Astrocyte (in vitro differentiated cells and primary cell): ENCODE measurements at regions not wholly inside any gene's neighbourhood (a gene's known extent, or its start where the extent isn't known, plus 50 kb on each side); places are given as distances from the start of the nearest gene placed in this dataset.

Experiments used
- DNase-seq: peaks from one replicate; pipeline ENCODE4 v3.0.0-alpha.2; 2010; ENCODE audit warnings: low read depth
- FAIRE-seq: peaks from 2 replicates; lab custom pipeline; 2011; peaks lifted over from hg19 to GRCh38; lab: Jason Lieb, UNC
- H2AFZ ChIP-seq: 2 replicates; pipeline ENCODE4 v1.6.0; 2012; ENCODE audit warnings: low read depth, low read length, inconsistent platforms
- H3K27ac ChIP-seq: 2 replicates; pipeline ENCODE4 v1.5.1; 2011; ENCODE audit warnings: low read depth, low read length, inconsistent platforms
- H3K27me3 ChIP-seq: 2 replicates; pipeline ENCODE4 v1.6.0; 2011; ENCODE audit warnings: low read length, inconsistent platforms; ENCODE audit not compliant: insufficient read depth
- H3K36me3 ChIP-seq: 2 replicates; pipeline ENCODE4 v1.5.1; 2011; ENCODE audit warnings: low read length, inconsistent platforms; ENCODE audit not compliant: insufficient read depth
- H3K4me1 ChIP-seq: 2 replicates; pipeline ENCODE4 v1.5.1; 2011; ENCODE audit warnings: low read length, inconsistent platforms; ENCODE audit not compliant: insufficient read depth
- H3K4me2 ChIP-seq: 2 replicates; pipeline ENCODE4 v1.6.0; 2012; ENCODE audit warnings: low read length, inconsistent platforms
- H3K4me3 ChIP-seq: 2 replicates; pipeline ENCODE4 v1.5.1; 2011; ENCODE audit warnings: low read depth, mild to moderate bottlenecking, low read length, inconsistent platforms; ENCODE audit not compliant: insufficient read depth
- H3K79me2 ChIP-seq: 2 replicates; pipeline ENCODE4 v1.6.0; 2012; ENCODE audit warnings: mild to moderate bottlenecking, low read length, inconsistent platforms; ENCODE audit not compliant: insufficient read depth
- H3K9ac ChIP-seq: 2 replicates; pipeline ENCODE4 v1.6.0; 2012; ENCODE audit warnings: mild to moderate bottlenecking, low read length, inconsistent platforms
- H3K9me3 ChIP-seq: 2 replicates; pipeline ENCODE4 v1.5.1; 2012; ENCODE audit warnings: low read depth, mild to moderate bottlenecking, low read length, inconsistent platforms; ENCODE audit not compliant: insufficient read depth
- H4K20me1 ChIP-seq: 2 replicates; pipeline ENCODE4 v1.6.0; 2012; ENCODE audit warnings: low read length, inconsistent platforms; ENCODE audit not compliant: insufficient read depth
- H3K27ac Mint-ChIP-seq: one replicate; pipeline ENCODE4 v1.8.0; 2021; ENCODE audit warnings: mild to moderate bottlenecking, mixed read lengths; ENCODE audit not compliant: unreplicated experiment
- H3K27me3 Mint-ChIP-seq: one replicate; pipeline ENCODE4 v1.8.0; 2021; ENCODE audit warnings: low read depth, mixed read lengths; ENCODE audit not compliant: unreplicated experiment
- H3K36me3 Mint-ChIP-seq: one replicate; pipeline ENCODE4 v1.8.0; 2021; ENCODE audit warnings: low read depth, mixed read lengths; ENCODE audit not compliant: unreplicated experiment
- H3K4me1 Mint-ChIP-seq: one replicate; pipeline ENCODE4 v1.8.0; 2021; ENCODE audit warnings: low read depth, mixed read lengths; ENCODE audit not compliant: unreplicated experiment
- H3K4me3 Mint-ChIP-seq: one replicate; pipeline ENCODE4 v1.8.0; 2021; ENCODE audit warnings: mild to moderate bottlenecking, moderate library complexity, mixed read lengths; ENCODE audit not compliant: unreplicated experiment
- H3K9me3 Mint-ChIP-seq: one replicate; pipeline ENCODE4 v1.8.0; 2021; ENCODE audit warnings: mild to moderate bottlenecking, mixed read lengths; ENCODE audit not compliant: unreplicated experiment
- CTCF ChIP-seq: IDR thresholded peaks from 2 replicates; pipeline ENCODE4 v1.5.1; 2011; ENCODE audit warnings: low read depth, mild to moderate bottlenecking, inconsistent platforms, low read length, moderate library complexity; ENCODE audit not compliant: insufficient read depth
- EZH2 ChIP-seq: IDR thresholded peaks from 2 replicates; pipeline ENCODE4 v1.6.1; 2012; ENCODE audit warnings: mild to moderate bottlenecking, low read length, inconsistent platforms; ENCODE audit not compliant: insufficient read depth

GRCh38 chr3:87856126-87856525, 202.7 kb downstream of the CGGBP1 start:
- Histone ChIP-seq H3K79me2 (no peaks in the 10 kb centered on the region), H4K20me1 (no peaks in the 10 kb centered on the region), H3K4me1 (no peaks in the 10 kb centered on the region), H3K27ac (no peak overlapping the region), H3K9me3 (no peaks in the 10 kb centered on the region), H3K4me3 (no peak overlapping the region), H3K27me3 (no peaks in the 10 kb centered on the region), H3K9ac (no peak overlapping the region), H3K36me3 (no peaks in the 10 kb centered on the region), H3K4me2 (no peak overlapping the region), H2AFZ (no peak overlapping the region)
- H3K9me3 Mint-ChIP-seq: no peaks in the 10 kb centered on the region
- no peak overlapping the region for H3K4me3 Mint-ChIP-seq
- H3K27ac Mint-ChIP-seq: no peak overlapping the region
- no peaks in the 10 kb centered on the region for H3K36me3 Mint-ChIP-seq
- H3K4me1 Mint-ChIP-seq: peaks cover 20% of the 10 kb centered on the region
- FAIRE-seq (no peak), DNase-seq (no peak)
- no peak for TF ChIP-seq CTCF
- no peak for TF ChIP-seq EZH2
- no peaks in the 10 kb centered on the region for H3K27me3 Mint-ChIP-seq

GRCh38 chr3:87855616-87856015, 203.2 kb downstream of the CGGBP1 start:
- Histone ChIP-seq H4K20me1 (no peaks in the 10 kb centered on the region), H3K9me3 (no peaks in the 10 kb centered on the region), H3K4me1 (no peaks in the 10 kb centered on the region), H3K9ac (peak overlapping the region; percentile 3), H3K4me2 (peak overlapping the region; percentile 40), H3K4me3 (no peak overlapping the region), H3K27ac (no peak overlapping the region), H3K36me3 (no peaks in the 10 kb centered on the region), H3K27me3 (no peaks in the 10 kb centered on the region), H2AFZ (no peak overlapping the region), H3K79me2 (no peaks in the 10 kb centered on the region)
- DNase-seq (peak; percentile 14), FAIRE-seq (peak; percentile 62)
- Mint-ChIP-seq H3K9me3 (no peaks in the 10 kb centered on the region), H3K4me3 (no peak overlapping the region), H3K4me1 (peaks cover 20% of the 10 kb centered on the region), H3K27me3 (no peaks in the 10 kb centered on the region), H3K27ac (no peak overlapping the region), H3K36me3 (no peaks in the 10 kb centered on the region)
- no peak for TF ChIP-seq CTCF

GRCh38 chr3:87855211-87855610, 203.6 kb downstream of the CGGBP1 start:
- TF ChIP-seq EZH2 (no peak), CTCF (no peak)
- Histone ChIP-seq H3K36me3 (no peaks in the 10 kb centered on the region), H3K4me3 (no peak overlapping the region), H3K27me3 (no peaks in the 10 kb centered on the region), H3K4me1 (no peaks in the 10 kb centered on the region), H3K4me2 (peak overlapping the region; percentile 40), H3K9me3 (no peaks in the 10 kb centered on the region), H3K79me2 (no peaks in the 10 kb centered on the region), H3K27ac (peak overlapping the region; percentile 19), H4K20me1 (no peaks in the 10 kb centered on the region), H2AFZ (no peak overlapping the region), H3K9ac (peak overlapping the region; percentile 3)
- Mint-ChIP-seq H3K36me3 (no peaks in the 10 kb centered on the region), H3K4me3 (no peak overlapping the region), H3K4me1 (peaks cover 20% of the 10 kb centered on the region), H3K27me3 (no peaks in the 10 kb centered on the region), H3K9me3 (no peaks in the 10 kb centered on the region), H3K27ac (no peak overlapping the region)
- FAIRE-seq: no peak
- DNase-seq: no peak
